AG09319 (cell line): ENCODE measurements at regions not wholly inside any gene's neighbourhood (a gene's known extent, or its start where the extent isn't known, plus 50 kb on each side); places are given as distances from the start of the nearest gene placed in this dataset.
"Not testable (repeated sequence)": the region's sequence is repeated elsewhere in the genome, so short reads cannot be mapped to it uniquely, and the experiment has no call there.

Experiments used
- DNase-seq: peaks from one replicate; pipeline ENCODE4 v3.0.0-alpha.2; 2010; ENCODE audit warnings: low read depth; ENCODE audit errors: extremely low read depth
- TF ChIP-seq, protein P1 (sequence below): IDR thresholded peaks from 2 replicates; pipeline ENCODE4 v1.5.1; 2011; ENCODE audit warnings: low read depth, mild to moderate bottlenecking, inconsistent platforms, low read length, moderate library complexity

DNA sequence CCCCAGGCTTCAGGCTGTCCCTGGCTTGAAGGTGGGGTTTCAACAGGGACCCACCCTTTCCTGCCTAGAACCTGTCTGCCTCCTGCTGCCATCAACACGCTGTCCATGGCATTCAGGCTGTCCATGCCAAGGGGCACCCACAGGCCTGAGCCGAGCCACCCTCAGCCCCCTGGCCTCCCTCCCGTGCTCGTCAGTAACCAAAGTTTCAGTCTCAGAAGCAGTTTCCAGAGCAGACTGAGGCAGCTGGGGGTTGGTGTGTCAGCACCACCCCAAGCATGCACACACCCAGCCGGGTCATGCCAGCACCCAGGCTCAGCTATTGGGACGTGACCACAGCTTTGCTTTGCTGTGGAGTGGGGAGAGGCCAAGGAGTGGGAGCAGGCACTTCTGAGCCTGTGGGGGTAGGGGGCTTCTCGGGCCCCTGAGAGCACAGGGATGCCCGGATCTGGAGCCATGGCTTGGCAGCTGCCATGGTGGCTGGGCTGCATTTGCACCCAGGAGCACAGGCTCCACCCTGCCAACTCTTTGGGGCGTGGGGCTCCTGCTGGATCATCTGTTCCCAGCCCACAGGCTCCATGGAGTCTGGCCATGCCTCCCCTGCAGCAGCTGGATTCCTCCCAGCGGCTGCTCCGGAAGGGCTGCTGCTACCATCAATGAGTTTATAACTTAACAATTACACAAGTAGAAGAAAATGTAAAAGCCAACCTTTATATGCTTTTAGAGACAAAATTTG is 314.5 kb upstream of the SEMA3C start:
- no peak for DNase-seq
- TF ChIP-seq, protein P1, sequence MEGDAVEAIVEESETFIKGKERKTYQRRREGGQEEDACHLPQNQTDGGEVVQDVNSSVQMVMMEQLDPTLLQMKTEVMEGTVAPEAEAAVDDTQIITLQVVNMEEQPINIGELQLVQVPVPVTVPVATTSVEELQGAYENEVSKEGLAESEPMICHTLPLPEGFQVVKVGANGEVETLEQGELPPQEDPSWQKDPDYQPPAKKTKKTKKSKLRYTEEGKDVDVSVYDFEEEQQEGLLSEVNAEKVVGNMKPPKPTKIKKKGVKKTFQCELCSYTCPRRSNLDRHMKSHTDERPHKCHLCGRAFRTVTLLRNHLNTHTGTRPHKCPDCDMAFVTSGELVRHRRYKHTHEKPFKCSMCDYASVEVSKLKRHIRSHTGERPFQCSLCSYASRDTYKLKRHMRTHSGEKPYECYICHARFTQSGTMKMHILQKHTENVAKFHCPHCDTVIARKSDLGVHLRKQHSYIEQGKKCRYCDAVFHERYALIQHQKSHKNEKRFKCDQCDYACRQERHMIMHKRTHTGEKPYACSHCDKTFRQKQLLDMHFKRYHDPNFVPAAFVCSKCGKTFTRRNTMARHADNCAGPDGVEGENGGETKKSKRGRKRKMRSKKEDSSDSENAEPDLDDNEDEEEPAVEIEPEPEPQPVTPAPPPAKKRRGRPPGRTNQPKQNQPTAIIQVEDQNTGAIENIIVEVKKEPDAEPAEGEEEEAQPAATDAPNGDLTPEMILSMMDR: no peak

DNA sequence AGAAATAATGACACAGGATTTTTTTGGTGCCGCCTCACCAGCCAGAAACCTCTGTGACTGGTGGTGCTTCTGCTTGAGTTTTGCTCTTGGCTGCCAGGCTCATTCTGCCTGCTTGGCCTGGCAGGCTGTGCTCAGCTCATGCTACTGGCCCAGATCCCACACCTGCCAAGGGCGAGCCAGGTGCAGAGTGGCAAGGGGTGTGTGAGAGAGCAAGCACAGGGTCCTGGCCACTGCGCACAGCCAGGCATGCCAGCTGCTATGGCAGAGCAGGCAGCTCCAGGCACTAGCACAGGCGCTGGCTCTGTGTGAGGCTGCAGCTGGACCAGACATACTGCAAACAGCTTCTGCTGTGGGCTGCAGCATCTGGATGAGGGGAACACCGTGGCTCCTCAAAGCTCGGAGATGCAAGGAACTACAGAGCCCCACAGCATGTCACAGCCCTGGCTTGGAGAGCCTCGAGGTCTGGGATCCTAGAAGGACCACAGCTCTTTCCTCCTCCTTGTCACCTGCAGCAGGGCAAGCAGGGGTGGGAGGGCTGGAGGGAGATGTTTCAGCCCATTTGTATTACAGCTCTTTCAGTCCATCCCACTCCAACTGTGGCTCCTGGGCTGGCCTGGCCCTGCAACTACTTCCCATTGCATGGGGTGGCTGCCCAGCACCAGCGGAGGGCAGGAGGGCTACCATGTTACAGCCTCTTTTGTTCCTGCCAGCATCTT is 313.4 kb upstream of the SEMA3C start:
- TF ChIP-seq, protein P1: no peak
- no peak for DNase-seq

DNA sequence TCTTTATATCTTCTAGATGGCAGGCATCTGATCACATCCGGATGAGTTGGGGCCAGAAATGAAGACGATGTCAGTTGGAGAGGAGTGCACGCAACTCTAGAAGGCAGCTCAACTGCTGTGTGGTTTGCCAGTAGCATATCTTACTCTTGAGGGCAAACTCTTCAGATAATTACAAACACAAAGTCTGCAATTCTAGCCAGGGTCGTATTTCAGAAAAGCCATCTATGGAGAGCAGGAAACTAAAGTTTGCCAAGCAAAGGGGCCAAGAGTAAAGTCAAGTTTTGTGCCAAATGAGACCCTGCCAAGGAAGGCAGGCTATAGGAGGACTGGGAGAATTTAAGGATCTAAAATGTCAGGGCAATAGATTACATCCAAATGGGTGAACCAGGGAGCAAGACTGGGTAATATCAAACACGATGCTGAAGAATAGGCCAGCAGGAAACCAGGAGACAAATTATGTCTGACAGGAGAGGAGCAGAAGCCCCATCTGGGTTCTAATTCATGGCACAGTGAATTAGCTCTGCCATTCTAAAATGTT is 312.5 kb upstream of the SEMA3C start:
- TF ChIP-seq, protein P1: no peak
- no peak for DNase-seq

DNA sequence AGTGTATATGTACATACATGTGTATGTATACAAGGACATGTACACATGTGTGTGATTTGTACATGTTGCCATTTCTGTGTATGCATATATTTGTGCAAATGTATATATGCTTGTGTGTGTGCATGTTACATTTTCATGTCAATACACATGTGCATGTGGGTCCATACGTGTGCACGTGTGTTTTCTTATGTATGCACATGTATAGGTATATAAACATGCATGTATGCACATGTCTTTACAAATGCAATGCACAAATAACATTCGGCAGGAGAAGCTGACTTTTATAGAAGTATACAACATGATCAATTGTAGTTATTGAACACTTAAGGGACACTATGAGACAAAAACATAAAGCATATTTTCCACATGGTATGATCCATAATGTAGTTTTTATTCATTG is 307.4 kb upstream of the SEMA3C start:
- no peak for DNase-seq
- TF ChIP-seq, protein P1: no peak

DNA sequence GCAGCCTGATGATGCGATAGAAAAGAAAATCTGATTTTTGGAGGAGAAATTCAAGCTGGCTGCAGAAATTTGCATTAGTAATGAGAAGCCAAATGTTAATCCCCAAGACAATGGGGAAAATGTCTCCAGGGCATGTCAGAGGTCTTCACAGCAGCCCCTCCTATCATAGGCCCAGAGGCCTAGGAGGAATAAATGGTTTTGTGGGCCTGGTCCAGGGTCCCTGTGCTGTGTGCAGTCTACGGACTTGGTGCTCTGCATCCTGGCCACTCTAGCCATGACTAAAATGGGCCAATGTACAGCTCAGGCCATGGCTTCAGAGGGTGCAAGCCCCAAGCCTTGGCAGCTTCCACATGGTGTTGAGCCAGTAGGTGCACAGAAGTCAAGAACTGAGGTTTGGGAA is 303.8 kb upstream of the SEMA3C start:
- DNase-seq: not testable (repeated sequence)

DNA sequence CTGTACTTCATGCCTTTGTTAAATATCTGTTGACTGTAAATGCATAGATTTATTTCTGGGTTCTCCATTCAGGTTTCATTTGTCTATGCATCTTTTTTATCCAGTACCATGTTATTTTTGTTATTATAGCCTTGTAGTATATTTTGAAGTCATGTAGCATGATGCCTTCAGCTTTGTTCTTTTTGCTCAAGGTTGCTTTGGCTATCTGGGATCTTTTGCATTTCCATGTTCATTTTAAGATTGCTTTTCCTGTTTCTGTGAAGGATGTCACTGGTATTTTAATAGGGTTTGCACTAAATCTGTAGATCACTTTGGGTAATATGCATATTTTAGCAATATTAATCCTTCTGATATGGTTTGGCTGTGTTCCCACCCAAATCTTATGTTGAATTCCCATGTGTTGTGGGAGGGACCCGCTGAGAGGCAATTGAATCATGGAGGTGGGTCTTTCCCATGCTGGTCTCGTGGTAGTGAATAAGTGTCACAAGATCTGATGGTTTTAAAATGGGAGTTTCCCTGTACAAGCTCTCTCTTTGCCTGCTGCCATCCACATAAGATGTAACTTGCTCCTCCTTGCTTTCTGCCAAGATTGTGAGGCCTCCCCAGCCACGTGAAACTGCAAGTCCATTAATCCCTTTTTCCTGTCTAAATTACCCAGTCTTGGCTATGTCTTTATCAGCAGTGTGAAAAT is 302.8 kb upstream of the SEMA3C start:
- TF ChIP-seq, protein P1: no peak
- DNase-seq: no peak

DNA sequence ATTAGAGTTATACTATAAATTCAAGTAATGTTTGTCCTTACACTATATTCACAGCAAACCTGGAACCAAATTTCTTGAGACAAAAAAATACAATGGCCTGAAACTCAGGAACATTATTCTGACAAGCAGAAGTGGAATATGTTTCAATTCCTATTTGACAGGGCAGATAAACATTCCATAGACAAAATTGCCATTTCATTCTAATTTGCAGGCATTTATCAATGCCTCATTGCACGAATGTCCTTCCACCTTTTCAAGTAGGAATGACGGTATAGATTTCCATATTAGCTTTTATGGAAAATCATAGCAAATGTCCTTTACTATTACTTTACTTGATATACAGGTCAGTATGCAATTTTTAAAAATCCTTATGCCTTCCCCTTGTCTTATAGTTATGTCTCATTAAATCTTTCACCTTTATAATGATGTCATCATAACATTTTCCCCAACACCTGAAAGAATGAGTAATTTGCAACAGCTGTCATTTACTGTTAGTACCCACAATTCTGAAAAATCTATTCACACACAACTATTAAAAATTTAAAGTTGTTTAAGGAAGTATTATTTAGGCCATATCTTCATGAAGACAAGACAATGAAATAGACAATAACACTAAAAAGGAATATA is 299.7 kb upstream of the SEMA3C start:
- TF ChIP-seq, protein P1: no peak
- no peak for DNase-seq
